Progenitor cell of endocrine pancreas (in vitro differentiated cells): ENCODE measurements at regions not wholly inside any gene's neighbourhood (a gene's known extent, or its start where the extent isn't known, plus 50 kb on each side); places are given as distances from the start of the nearest gene placed in this dataset.

Experiments
- DNase-seq: peaks from one replicate; pipeline ENCODE4 v3.0.0; 2021; ENCODE audit warnings: low spot score; ENCODE audit not compliant: unreplicated experiment
- H3K27ac Mint-ChIP-seq: 2 replicates; pipeline ENCODE4 v1.8.0; 2021; ENCODE audit warnings: mild to moderate bottlenecking, moderate library complexity, mixed read lengths
- H3K27me3 Mint-ChIP-seq: 2 replicates; pipeline ENCODE4 v1.8.0; 2021; ENCODE audit warnings: mixed read lengths
- H3K36me3 Mint-ChIP-seq: 2 replicates; pipeline ENCODE4 v1.8.0; 2022; ENCODE audit warnings: mixed read lengths; ENCODE audit not compliant: insufficient read depth
- H3K4me1 Mint-ChIP-seq: 2 replicates; pipeline ENCODE4 v1.8.0; 2021; ENCODE audit warnings: low read depth, mixed read lengths
- H3K4me3 Mint-ChIP-seq: 2 replicates; pipeline ENCODE4 v1.8.0; 2021; ENCODE audit warnings: low read depth, mild to moderate bottlenecking, moderate library complexity, mixed read lengths
- H3K9me3 Mint-ChIP-seq: 2 replicates; pipeline ENCODE4 v1.8.0; 2021; ENCODE audit warnings: low read depth, mixed read lengths
- TF ChIP-seq, protein P1 (sequence below): fragments of 200-600 bp; sonication (generic); IDR thresholded peaks from one replicate; pipeline ENCODE4 v1.5.0; 2021; ENCODE audit warnings: antibody characterized with exemption, mild to moderate bottlenecking; ENCODE audit not compliant: unreplicated experiment

GRCh38 chr2:18988631-18989232 lies 369.7 kb downstream of the OSR1 start:
- TF ChIP-seq, protein P1, sequence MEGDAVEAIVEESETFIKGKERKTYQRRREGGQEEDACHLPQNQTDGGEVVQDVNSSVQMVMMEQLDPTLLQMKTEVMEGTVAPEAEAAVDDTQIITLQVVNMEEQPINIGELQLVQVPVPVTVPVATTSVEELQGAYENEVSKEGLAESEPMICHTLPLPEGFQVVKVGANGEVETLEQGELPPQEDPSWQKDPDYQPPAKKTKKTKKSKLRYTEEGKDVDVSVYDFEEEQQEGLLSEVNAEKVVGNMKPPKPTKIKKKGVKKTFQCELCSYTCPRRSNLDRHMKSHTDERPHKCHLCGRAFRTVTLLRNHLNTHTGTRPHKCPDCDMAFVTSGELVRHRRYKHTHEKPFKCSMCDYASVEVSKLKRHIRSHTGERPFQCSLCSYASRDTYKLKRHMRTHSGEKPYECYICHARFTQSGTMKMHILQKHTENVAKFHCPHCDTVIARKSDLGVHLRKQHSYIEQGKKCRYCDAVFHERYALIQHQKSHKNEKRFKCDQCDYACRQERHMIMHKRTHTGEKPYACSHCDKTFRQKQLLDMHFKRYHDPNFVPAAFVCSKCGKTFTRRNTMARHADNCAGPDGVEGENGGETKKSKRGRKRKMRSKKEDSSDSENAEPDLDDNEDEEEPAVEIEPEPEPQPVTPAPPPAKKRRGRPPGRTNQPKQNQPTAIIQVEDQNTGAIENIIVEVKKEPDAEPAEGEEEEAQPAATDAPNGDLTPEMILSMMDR: no peak
- DNase-seq: no peak
- Mint-ChIP-seq H3K4me3 (no peak overlapping the region), H3K36me3 (no peaks in the 10 kb centered on the region), H3K9me3 (no peaks in the 10 kb centered on the region), H3K27me3 (no peaks in the 10 kb centered on the region), H3K27ac (no peak overlapping the region), H3K4me1 (peaks cover 3% of the 10 kb centered on the region)

- H3K27ac Mint-ChIP-seq: no peak overlapping the region
Measured at GRCh38 chr2:18987592-18988073, 370.8 kb downstream of the OSR1 start.

DNA sequence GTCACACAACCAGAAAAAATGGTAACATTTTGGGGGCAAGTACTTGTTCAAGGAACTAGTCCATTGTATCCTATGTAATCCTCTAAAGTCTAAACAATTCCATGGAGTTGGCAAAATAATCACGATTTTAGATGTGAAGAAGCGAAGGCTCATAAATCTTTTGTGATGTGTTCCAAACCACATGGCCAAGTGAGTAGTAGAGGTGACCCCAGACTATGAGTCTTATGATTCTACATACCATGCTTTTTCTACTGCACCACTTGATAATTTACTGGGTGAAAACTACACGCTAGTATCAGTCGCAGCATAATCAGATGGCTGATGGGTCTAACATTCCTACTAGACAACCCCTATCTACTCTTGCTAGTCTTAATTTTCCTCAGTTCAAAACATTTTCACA lies 371.4 kb downstream of the OSR1 start:
- Mint-ChIP-seq H3K36me3 (no peaks in the 10 kb centered on the region), H3K27ac (no peak overlapping the region), H3K27me3 (no peaks in the 10 kb centered on the region), H3K4me1 (peaks cover 3% of the 10 kb centered on the region), H3K4me3 (no peak overlapping the region), H3K9me3 (no peaks in the 10 kb centered on the region)
- DNase-seq: no peak
- TF ChIP-seq, protein P1: no peak

More at GRCh38 chr2:18987592-18988073, 370.8 kb downstream of the OSR1 start:
- H3K36me3 Mint-ChIP-seq: no peaks in the 10 kb centered on the region
- no peak for DNase-seq
- H3K27me3 Mint-ChIP-seq: no peaks in the 10 kb centered on the region
- peaks cover 3% of the 10 kb centered on the region for H3K4me1 Mint-ChIP-seq
- TF ChIP-seq, protein P1: no peak
- no peak overlapping the region for H3K4me3 Mint-ChIP-seq
- no peaks in the 10 kb centered on the region for H3K9me3 Mint-ChIP-seq

DNA sequence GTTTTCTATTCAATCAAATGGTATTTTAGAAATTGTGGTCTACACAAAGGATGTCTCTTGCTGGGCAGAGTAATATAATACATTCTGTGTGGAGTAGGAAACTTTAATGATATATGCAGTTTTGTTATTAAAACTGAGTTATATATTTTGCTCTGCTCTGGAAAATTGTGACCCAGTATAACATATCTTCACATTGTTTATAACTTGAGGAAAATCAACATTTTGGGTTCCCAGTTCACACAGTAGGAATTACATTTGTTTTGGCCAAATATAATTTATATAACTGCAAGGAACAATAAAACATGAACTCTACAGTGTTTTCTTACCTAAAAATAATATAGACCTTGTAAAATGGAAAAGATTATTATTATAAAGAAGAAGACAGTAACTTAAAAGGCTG lies 372.4 kb downstream of the OSR1 start:
- TF ChIP-seq, protein P1: no peak
- Mint-ChIP-seq H3K36me3 (no peaks in the 10 kb centered on the region), H3K4me3 (no peak overlapping the region), H3K27ac (no peak overlapping the region), H3K4me1 (peaks cover under 1% of the 10 kb centered on the region), H3K27me3 (no peaks in the 10 kb centered on the region), H3K9me3 (no peaks in the 10 kb centered on the region)
- no peak for DNase-seq

- Mint-ChIP-seq H3K9me3 (no peaks in the 10 kb centered on the region), H3K27me3 (no peaks in the 10 kb centered on the region), H3K4me3 (no peak overlapping the region), H3K36me3 (no peaks in the 10 kb centered on the region), H3K27ac (no peak overlapping the region), H3K4me1 (peaks cover 3% of the 10 kb centered on the region)
- TF ChIP-seq, protein P1: no peak
- no peak for DNase-seq
Measured at GRCh38 chr2:18980786-18981430, 377.5 kb downstream of the OSR1 start.
